ENCODE measurements at regions not wholly inside any gene's neighbourhood (a gene's known extent, or its start where the extent isn't known, plus 50 kb on each side); places are given as distances from the start of the nearest gene placed in this dataset.
A peak's percentile ranks its signal among the peaks of the same experiment; 100 is the strongest.
"Not testable (repeated sequence)": the region's sequence is repeated elsewhere in the genome, so short reads cannot be mapped to it uniquely, and the experiment has no call there.

DNA sequence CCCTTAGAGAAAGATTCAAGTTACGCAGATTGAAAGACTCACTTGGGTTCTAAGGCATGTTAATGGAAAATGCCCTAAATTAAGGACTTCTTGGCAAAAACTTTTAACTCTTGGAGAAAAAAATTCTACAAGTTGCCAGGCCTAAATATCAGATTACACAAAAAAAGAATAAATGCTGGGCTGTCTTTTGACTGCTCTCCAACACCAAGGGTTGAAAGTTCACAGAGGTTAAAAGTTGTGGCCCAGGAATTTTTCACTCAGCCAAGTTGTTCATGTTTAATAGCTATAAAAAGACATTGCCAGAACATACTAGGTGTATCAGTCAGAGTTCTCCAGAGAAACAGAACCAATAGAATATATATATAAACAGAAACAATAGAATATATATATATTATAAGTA, 204.3 kb upstream of the ADRA1D start:
- peak in 1 of 11 donors; percentile 25 for DNase-seq (ENCODE audit: extremely low read depth in 1 of 11, low read depth in 9 of 11, low spot score in 4 of 11)

GRCh38 chr20:4451487-4452081, 202.5 kb upstream of the ADRA1D start:
- no peak for DNase-seq (ENCODE audit: extremely low read depth in 1 of 11, low read depth in 9 of 11, low spot score in 4 of 11)

DNA sequence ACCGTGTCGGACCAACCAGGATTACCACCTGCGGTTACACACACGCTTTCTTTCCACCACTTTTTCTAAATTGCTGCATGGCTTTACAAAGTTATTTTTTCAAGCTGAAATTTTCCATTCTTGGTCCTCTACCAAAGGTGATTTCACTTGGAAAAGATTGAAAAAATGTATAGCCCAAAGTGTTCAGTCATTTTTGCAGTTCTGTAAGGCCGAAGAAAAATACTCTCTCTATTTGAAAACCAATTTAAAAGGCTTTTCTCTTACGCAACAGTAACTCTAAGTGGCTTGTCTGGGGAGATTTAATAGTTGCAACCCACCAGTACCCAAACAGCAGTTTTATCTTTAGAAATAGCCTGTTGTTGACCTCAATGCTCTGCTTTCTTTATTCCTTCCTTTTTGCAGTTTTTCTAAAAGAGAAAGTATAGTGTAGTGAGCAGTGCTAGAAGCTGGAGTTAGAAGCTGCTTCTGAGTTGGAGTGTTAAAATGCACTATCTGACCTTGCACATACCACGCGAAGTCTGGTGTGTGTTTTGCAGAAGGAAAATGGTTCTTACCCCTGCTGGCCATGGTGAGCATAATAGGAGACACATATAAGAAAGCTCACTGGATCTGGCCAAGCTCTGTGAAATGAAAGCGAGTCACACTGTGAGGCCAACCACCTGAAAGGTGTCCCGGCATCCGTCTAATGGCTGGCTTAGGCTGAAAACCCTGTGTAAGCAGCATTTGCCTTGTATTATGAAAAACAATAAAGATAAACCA, 201.0 kb upstream of the ADRA1D start:
- peak in 2 of 11 donors; percentile 19 to 27 for DNase-seq (ENCODE audit: extremely low read depth in 1 of 11, low read depth in 9 of 11, low spot score in 4 of 11)

DNA sequence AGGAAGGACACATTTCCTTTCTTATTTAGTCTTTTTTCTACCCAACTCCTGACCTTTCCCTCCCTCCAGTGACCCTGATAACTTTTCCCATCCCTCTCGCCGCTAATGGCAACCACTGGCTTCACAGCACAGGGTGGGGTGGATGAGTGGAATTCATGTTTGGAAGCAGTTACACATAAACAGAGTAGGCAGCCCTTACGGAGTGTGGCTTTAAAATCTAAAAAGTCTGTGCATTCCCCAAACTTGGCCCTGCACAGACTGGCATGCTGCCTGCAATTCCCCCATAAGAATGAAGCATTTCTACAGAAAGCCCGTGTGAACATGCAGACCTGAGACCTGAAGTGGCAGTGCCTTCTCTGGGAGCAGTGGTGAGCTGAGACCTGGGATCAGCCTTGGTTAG, 196.7 kb upstream of the ADRA1D start:
- no peak for DNase-seq (ENCODE audit: extremely low read depth in 1 of 11, low read depth in 9 of 11, low spot score in 4 of 11)

- no peak for DNase-seq (ENCODE audit: extremely low read depth in 1 of 11, low read depth in 9 of 11, low spot score in 4 of 11)
These were observed 196.2 kb upstream of the ADRA1D start for GRCh38 chr20:4445331-4445730.

DNA sequence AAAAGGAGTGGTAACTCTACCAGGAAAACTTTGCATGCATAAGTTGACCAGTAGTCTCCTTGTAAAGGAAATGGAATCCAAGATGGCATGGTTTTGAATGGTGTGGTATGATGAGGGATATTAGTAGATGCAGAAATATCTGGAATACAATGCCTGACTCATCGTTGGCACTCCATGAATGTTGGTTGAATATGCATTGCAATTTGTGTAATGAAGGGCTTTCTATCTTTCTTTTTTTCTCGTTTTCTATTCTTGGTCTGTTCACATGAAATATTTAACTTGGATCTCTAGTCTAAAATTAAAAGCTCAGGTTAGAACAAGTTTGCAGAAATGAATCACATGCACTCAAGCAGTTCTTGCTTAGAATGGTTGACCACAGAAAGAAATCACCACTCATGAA, 195.3 kb upstream of the ADRA1D start:
- DNase-seq (ENCODE audit: extremely low read depth in 1 of 11, low read depth in 9 of 11, low spot score in 4 of 11) = no peak

DNA sequence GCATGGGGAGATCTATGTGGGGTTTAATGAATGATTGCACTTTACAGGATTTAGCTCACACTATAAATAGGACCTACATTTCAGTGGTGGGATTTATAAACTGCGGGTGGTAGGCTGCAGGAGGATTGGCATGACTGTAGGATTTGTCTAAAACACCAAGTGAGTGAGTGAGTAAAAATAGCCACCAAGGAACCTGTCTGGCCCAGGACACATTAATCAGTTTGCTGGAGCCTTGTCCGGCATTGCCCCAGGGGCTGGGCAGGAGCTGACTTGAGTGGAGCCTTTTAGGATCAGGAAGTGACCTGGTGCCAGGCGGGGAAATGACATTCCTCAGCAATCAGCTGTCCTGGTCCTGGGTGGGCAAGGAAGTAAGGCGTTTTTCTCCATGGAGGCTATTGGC, 193.9 kb upstream of the ADRA1D start:
- no peak for DNase-seq (ENCODE audit: extremely low read depth in 1 of 11, low read depth in 9 of 11, low spot score in 4 of 11)

DNA sequence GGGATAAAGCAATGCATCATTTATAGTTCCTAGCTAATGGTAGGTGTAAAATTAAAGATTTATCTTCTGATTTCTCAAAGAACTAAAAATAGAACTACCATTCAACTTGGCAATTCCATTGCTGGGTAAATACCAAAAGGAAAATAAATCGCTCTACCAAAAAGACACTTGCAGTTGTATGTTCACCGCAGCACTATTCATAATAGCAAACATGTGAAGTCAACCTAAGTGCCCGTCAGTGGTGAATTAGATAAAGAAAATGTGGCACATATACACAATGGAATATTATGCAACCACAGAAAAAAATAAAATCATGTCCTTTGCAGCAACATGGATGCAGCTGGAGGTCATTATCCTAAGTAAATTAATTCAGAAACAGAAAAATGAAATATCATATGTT, 192.8 kb upstream of the ADRA1D start:
- no peak for DNase-seq (ENCODE audit: extremely low read depth in 1 of 11, low read depth in 9 of 11, low spot score in 4 of 11)

GRCh38 chr20:4441191-4441590, 192.1 kb upstream of the ADRA1D start:
- DNase-seq (ENCODE audit: extremely low read depth in 1 of 11, low read depth in 9 of 11, low spot score in 4 of 11) = no peak

DNA sequence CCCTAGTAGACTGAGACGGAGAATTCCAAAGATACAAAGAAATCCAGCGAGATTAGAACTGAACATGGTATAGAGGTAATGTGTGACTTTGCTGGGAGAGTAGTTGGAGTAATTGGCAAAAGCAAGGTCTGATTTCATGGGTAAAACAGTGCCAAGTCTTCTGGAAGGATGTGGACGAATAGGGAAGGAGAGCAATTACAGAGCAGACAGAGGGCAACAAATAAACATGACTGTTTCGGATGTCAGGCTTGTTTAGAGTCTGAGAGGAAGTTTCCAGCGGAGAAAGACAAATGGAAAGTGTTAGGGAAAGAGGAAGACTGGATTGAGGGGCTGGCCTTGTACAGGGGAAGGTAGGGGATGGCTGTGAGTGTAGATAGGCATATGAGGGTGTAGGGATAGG, 190.4 kb upstream of the ADRA1D start:
- DNase-seq (ENCODE audit: extremely low read depth in 1 of 11, low read depth in 9 of 11, low spot score in 4 of 11) = no peak

GRCh38 chr20:4437131-4437530, 188.0 kb upstream of the ADRA1D start:
- no peak for DNase-seq (ENCODE audit: extremely low read depth in 1 of 11, low read depth in 9 of 11, low spot score in 4 of 11)

GRCh38 chr20:4435671-4436455, 186.8 kb upstream of the ADRA1D start:
- no peak for DNase-seq (ENCODE audit: extremely low read depth in 1 of 11, low read depth in 9 of 11, low spot score in 4 of 11)

DNA sequence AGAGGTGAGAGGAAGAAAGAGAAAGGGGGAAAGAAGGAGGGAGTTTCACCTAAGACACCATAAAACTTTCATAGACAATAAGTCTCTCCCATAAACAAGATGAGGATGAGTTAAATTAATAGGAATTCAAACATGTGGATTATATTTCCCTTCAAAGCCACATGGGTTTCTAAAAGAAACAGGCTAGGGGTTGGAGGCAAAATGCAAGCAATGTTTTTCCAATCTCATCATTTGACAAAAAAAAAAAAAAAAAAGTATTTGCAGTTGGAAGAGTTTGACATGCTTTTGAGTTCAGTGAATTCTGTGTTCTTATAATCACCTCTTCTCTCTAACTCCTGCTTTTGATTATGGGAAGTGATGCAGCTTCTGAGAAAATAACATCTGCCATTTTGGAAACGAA, 186.1 kb upstream of the ADRA1D start:
- DNase-seq (ENCODE audit: extremely low read depth in 1 of 11, low read depth in 9 of 11, low spot score in 4 of 11) = no peak

DNA sequence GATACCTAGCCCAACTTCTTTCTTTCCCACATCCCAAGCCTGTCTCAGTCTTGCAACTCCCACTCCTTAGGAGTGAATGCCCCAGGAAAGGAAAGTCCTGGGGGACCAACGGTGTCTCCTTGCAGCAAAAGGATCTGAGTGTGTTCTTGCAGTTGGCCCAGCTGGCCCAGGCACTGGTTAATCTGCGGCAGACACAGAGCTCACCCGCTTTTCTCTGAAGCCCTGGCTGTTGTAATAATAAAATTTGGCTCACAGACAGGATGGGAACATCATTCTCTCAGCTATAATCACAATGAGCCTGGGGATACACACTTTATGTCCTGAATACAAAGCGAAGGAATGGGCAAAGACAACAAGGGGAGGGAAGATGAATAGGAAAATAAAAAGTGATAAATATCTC, 185.6 kb upstream of the ADRA1D start:
- no peak for DNase-seq (ENCODE audit: extremely low read depth in 1 of 11, low read depth in 9 of 11, low spot score in 4 of 11)

GRCh38 chr20:4431446-4431845, 182.4 kb upstream of the ADRA1D start:
- no peak for DNase-seq (ENCODE audit: extremely low read depth in 1 of 11, low read depth in 9 of 11, low spot score in 4 of 11)

DNA sequence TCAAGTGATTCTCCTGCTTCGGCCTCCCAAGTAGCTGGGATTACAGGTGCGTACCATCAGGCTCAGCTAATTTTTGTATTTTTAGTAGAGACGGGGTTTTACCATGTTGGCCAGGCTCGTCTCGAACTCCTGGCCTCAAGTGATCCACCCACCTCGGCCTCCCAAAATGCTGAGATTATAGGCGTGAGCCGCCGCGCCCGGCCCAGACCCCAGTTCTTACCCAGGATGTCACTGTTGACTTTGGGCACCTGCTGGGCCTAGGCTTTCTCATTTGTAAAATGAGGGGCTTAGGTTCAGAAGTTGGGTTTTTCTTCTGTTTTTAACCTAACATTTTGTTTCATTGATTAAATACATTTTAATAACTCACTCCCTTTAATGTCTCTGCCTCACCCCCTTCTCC, 181.7 kb upstream of the ADRA1D start:
- not testable (repeated sequence) for DNase-seq (ENCODE audit: extremely low read depth in 1 of 11, low read depth in 9 of 11, low spot score in 4 of 11)

- no peak for DNase-seq (ENCODE audit: extremely low read depth in 1 of 11, low read depth in 9 of 11, low spot score in 4 of 11)
These were observed 179.0 kb upstream of the ADRA1D start for GRCh38 chr20:4427940-4428586.

GRCh38 chr20:4418141-4418540, 169.1 kb upstream of the ADRA1D start:
- DNase-seq (ENCODE audit: extremely low read depth in 1 of 11, low read depth in 9 of 11, low spot score in 4 of 11) = no peak

DNA sequence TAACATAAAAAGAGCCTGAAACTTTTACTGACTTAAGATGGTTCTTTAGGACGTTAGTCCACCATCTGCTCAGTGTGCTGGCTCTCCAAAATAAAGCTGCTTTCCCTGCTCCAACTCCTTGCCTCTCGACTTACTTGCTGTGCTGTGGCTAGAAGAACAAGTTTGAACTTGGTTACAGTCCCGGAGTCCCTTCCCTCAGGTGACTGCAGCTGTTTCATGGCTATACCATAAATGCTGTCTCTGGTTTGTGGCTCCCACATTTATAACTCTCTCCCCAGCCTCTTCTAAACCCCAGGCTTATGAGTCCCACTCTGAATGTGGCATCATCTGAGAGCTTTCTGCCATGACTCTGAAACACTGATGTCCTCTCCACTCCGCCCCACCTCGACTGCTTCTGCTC, 166.2 kb upstream of the ADRA1D start:
- DNase-seq (ENCODE audit: extremely low read depth in 1 of 11, low read depth in 9 of 11, low spot score in 4 of 11) = no peak

Data from renal cortex interstitium (tissue), 11 donors.